Peyer's patch (tissue), 4 donors: ENCODE measurements at regions not wholly inside any gene's neighbourhood (a gene's known extent, or its start where the extent isn't known, plus 50 kb on each side); places are given as distances from the start of the nearest gene placed in this dataset.

Experiments used
- CTCF ChIP-seq, 6 experiments: fragments of 450-650 bp in 4 of 6; fragments of 200-600 bp in 2 of 6; sonication (generic) in 1 of 6; IDR thresholded peaks; one replicate each; pipeline ENCODE4 v1.5.1; 2017 to 2019; ENCODE audit warnings: antibody characterized with exemption in 6 of 6, mild to moderate bottlenecking in 3 of 6, moderate library complexity in 1 of 6
- POLR2A ChIP-seq, 2 donors: fragments of 450-650 bp; IDR thresholded peaks; one replicate each; pipeline ENCODE4 v1.5.1; 2017; ENCODE audit warnings: antibody characterized with exemption in 2 of 2, mild to moderate bottlenecking in 2 of 2, moderate library complexity in 2 of 2

GRCh38 chr6:5904532-5904931, 102.2 kb downstream of the NRN1 start:
- TF ChIP-seq CTCF (IDR thresholded peaks at IDR 0.05): no peak
- TF ChIP-seq POLR2A (IDR thresholded peaks at IDR 0.05): no peak
